GM19397 (cell line): ENCODE measurements at regions not wholly inside any gene's neighbourhood (a gene's known extent, or its start where the extent isn't known, plus 50 kb on each side); places are given as distances from the start of the nearest gene placed in this dataset.
"Not testable (repeated sequence)": the region's sequence is repeated elsewhere in the genome, so short reads cannot be mapped to it uniquely, and the experiment has no call there.

Source experiments
- ATAC-seq: cut with Tn5 transposase; IDR thresholded peaks from one replicate; pipeline ENCODE4 v1.9.1; 2021; ENCODE audit warnings: mild to moderate bottlenecking, moderate library complexity; ENCODE audit not compliant: unreplicated experiment

DNA sequence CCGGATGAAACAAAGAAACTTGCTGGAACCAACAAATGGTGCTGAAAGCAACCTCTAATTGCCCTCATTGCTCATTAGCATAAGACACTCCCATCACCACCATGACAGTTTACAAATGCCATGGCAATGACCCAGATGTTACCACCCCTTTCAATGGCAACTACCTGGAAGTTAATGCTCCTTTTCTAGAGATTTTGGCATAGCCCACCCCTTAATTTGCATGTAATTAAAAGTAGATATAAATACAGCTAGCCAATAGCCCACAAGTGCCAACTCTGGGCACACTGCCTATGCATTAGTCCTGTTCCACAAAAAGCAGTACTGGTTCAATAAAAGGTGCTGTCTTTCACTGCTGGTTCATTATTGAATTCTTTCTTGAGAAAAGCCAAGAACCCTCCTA is 410.3 kb upstream of the PPP1R2C start:
- no peak for ATAC-seq

GRCh38 chrX:43211570-43211969 is 433.6 kb upstream of the PPP1R2C start:
- no peak for ATAC-seq

GRCh38 chrX:43218198-43218597 is 437.9 kb upstream of the MAOA start:
- no peak for ATAC-seq

- no peak for ATAC-seq
Measured at GRCh38 chrX:43224496-43224895, 431.6 kb upstream of the MAOA start.

- no peak for ATAC-seq
Measured at GRCh38 chrX:43225626-43226328, 430.3 kb upstream of the MAOA start.

- no peak for ATAC-seq
Measured at GRCh38 chrX:43238461-43238945, 417.6 kb upstream of the MAOA start.

- ATAC-seq: no peak
Measured at GRCh38 chrX:43239356-43239755, 416.7 kb upstream of the MAOA start.

DNA sequence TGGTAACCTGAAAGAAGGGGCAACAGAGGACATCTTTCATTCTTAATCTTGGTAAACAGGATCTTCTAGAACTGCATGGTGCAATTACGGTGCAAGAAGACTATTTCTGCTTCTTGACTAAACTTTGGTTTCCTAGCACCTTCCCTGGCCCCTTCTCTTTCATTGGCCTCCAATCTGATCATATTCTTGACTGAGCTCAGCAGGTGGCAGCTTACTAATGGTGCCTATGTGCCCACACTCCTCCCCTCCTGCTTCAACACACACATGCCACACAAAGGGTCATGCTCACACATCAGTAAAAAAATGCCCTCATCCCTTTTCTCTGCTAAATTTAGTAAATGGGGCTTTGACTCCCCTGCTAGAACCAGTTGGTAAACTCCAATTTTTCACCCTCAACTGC is 400.5 kb upstream of the MAOA start:
- no peak for ATAC-seq

DNA sequence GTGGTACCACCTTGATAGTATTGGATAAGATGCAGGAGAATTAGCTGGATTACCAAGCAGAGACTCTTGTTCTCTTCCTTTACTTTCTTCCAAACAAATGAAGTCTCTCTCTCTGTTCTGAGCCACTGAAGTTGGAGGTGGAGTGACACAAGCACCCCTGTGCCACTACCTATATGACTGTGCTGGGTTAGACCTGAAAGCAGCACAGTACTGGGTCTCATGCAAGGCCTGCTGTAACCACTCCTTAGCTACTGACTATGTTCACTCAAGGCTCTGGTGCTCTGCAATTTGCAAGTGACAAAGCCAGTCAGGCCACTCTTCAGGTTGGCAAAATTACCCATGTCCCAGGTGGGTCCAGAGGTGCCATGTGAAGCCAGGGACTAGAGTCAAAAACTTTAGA is 389.6 kb upstream of the MAOA start:
- ATAC-seq: no peak

DNA sequence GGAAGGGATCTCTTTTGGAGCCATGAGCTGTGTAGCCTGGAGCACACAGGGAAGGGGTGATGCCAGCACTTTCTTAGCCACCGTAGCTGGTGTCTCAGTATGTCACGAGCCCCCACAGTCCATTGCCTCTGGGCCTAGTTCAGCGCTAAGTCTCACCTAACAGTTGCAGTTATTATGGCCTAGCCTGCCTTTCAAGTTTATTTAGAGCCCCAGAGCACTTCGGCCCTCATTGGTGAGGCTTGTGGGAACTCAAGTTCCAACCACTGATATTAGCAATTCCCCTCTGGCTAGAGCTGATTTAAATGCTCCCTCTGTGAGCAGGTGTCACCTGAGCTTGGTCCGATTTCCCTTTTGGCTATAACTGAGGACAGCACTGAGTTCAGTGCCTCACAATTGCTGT is 388.4 kb upstream of the MAOA start:
- no peak for ATAC-seq

- ATAC-seq: no peak
Measured at GRCh38 chrX:43269201-43269600, 386.9 kb upstream of the MAOA start.

GRCh38 chrX:43277879-43278278 is 378.2 kb upstream of the MAOA start:
- ATAC-seq: no peak

DNA sequence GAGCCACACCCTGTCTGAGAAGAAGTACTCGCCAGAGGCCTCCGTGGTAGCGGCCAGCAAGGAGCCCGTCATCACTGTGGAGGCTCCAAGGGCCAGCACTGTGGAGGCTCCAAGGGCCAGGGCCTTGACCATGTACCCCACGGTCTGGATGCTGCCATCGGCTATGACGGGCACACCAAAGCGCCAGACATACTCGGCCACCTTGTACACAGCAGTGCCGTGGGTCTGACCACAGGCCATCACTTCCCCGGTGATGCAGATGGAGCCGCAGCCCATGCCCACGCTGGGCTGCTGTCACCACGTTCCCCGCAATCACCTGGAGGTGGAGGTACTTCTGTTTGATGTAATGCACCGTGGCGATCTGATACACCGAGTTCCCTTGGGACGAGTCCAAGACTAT is 377.7 kb upstream of the MAOA start:
- ATAC-seq: no peak

GRCh38 chrX:43279341-43279808 is 376.7 kb upstream of the MAOA start:
- ATAC-seq: no peak

DNA sequence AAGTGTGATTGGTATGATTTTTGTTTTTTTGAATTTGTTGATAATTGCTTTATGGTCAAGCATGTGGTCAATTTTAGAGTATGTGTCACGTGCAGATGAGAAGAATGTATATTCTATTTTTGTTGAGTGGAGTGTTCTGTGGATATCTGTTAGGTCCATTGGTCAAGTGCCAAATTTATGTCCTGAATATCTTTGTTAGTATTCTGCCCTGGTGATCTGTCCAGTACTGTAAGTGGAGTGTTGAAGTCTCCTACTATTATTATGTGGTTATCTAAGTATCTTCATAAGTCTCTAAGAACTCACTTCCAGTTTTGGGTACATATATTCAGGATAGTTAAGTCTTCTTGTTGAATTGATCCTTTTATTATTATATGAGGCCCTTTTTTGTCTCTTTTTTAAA is 372.9 kb upstream of the MAOA start:
- ATAC-seq: no peak

- ATAC-seq: not testable (repeated sequence)
Measured at GRCh38 chrX:43311625-43312024, 344.5 kb upstream of the MAOA start.

GRCh38 chrX:43313035-43313434 is 343.1 kb upstream of the MAOA start:
- no peak for ATAC-seq

DNA sequence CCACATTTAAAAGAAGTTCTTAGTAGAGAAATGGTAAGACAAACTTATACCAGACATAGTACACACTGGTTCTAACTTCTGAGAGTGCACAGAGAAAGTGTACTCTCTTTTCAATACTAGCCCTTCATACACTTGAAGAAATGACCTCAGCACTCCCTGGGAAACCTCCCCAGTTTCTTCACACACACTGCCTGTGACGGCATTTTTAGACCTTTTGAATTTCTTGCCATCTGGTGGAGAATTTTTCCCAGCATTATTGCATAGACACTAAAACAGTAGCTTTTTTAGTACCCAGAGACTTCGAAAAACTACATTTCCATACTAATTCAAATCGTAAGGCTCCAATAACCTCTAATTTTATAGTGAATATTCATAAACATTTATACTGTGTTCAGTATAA is 341.6 kb upstream of the MAOA start:
- no peak for ATAC-seq

- ATAC-seq: no peak
Measured at GRCh38 chrX:43315622-43316021, 340.5 kb upstream of the MAOA start.

DNA sequence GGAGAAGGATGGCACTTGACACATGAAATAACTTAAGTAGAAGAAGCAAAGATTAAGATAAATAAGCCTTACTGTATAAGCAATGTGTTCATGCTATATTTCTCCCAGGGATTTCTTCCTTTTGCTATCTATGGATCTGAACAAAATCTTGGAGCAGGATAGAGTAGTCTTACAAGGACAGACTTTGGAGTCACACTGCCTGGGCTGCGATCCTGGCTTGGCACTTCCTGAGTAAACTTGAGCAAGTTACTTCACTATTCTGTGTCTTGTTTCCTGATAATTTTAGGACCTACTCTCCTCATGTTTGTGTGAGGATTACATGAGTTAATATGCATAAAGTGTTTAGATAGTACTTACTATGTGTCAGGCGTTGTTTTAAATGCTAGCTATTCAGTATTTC is 340.0 kb upstream of the MAOA start:
- ATAC-seq: no peak

DNA sequence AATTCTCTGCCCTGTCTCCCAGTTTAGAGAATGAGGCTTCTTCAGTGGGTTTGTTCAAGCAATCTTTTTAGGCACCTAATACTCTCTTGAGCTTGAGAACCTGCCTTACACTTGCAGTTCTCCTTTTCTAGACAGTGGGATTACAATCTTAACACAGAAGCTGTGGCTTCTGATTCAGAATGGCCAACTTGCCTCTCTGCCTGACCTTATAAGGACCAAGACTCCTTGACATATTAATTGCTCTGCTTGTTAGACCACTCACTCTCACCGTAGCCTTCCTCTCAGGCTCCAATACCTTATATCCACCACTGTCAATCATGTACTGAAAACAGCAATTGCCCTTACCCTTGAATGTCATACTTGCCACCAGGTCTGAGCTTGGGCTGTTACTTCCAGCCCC is 338.7 kb upstream of the MAOA start:
- ATAC-seq: no peak

DNA sequence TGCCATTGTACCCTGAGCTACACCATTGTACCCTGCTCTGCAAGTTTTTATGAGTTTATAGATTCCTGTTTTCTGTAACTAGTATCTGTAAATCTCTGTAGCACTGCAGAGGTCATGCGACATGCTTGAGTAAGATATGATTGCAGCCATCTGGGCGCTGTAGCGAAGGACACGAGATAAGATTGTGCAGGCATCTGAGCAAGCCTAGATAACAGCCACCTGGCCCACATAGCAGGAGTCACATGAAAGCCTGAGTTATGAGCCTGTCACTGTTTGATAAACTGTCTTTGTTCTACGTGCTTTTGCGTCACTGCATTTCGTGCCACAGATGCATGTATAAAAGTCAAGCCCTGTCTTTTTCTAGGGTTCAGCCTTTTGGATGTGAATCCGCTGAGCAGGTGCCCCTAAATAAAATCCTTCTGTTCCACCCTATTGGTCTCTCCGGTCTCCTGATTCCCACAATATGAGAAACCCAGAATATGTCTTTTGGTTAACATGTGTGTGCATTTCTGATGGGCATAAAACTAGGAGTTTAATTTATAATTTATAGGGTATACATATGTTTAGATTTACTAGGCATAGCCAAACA is 327.6 kb upstream of the MAOA start:
- ATAC-seq: no peak

- no peak for ATAC-seq
Measured at GRCh38 chrX:43333543-43333942, 322.6 kb upstream of the MAOA start.
